Lower lobe of right lung (tissue), 2 donors: ENCODE measurements at regions not wholly inside any gene's neighbourhood (a gene's known extent, or its start where the extent isn't known, plus 50 kb on each side); places are given as distances from the start of the nearest gene placed in this dataset.

ENCODE experiments used
- ATAC-seq, 2 donors: fragments of 200-7000 bp; cut with Tn5 transposase; one replicate each; pipeline ENCODE4 v1.9.1; 2020 to 2022; ENCODE audit warnings: mild to moderate bottlenecking in 2 of 2, moderate library complexity in 2 of 2
- DNase-seq: peaks from one replicate; pipeline ENCODE4 v3.0.0-alpha.2; 2020
- H3K27ac ChIP-seq: fragments of 200-600 bp; one replicate; pipeline ENCODE4 v1.8.0; 2022
- H3K27me3 ChIP-seq: fragments of 200-600 bp; one replicate; pipeline ENCODE4 v1.8.0; 2022; ENCODE audit warnings: low read depth
- H3K36me3 ChIP-seq: fragments of 200-600 bp; one replicate; pipeline ENCODE4 v1.8.0; 2022; ENCODE audit warnings: mild to moderate bottlenecking
- H3K4me1 ChIP-seq: fragments of 200-600 bp; one replicate; pipeline ENCODE4 v1.8.0; 2022
- H3K4me3 ChIP-seq: fragments of 200-600 bp; one replicate; pipeline ENCODE4 v1.8.0; 2022; ENCODE audit warnings: mild to moderate bottlenecking
- H3K9me3 ChIP-seq: fragments of 200-600 bp; one replicate; pipeline ENCODE4 v1.8.0; 2022
- CTCF ChIP-seq: fragments of 200-600 bp; IDR thresholded peaks from one replicate; pipeline ENCODE4 v1.8.0; 2022; ENCODE audit warnings: antibody characterized with exemption, mild to moderate bottlenecking
- intact Hi-C: fragments of 100-400 bp; cut with DNase I; formaldehyde crosslinking; loops from one replicate; pipeline ENCODE4 v1.11.0; 2022
- donor health status: DM: no; HTN: yes; CAD: no; lungs with severe emphysema.

GRCh38 chr7:24505968-24506367 is 67.3 kb upstream of the PALS2 start:
- H3K4me3 ChIP-seq = no peak overlapping the region
- no peaks in the 10 kb centered on the region for H3K9me3 ChIP-seq
- intact Hi-C loops = no loop called here
- no peak for TF ChIP-seq CTCF
- H3K4me1 ChIP-seq = no peaks in the 10 kb centered on the region
- H3K36me3 ChIP-seq = no peaks in the 10 kb centered on the region
- no peaks in the 10 kb centered on the region for H3K27me3 ChIP-seq
- DNase-seq (no peak), ATAC-seq (no peak)
- no peak overlapping the region for H3K27ac ChIP-seq

- no peak for ATAC-seq
- no peak for TF ChIP-seq CTCF
- Histone ChIP-seq H3K27me3 (no peaks in the 10 kb centered on the region), H3K4me3 (no peak overlapping the region), H3K4me1 (no peaks in the 10 kb centered on the region), H3K9me3 (no peaks in the 10 kb centered on the region), H3K27ac (no peak overlapping the region), H3K36me3 (no peaks in the 10 kb centered on the region)
- intact Hi-C loops = no loop called here
- DNase-seq = no peak
These were observed 64.9 kb upstream of the PALS2 start for GRCh38 chr7:24508316-24508715.

GRCh38 chr7:24510759-24511158 is 62.5 kb upstream of the PALS2 start:
- no peak overlapping the region for H3K27ac ChIP-seq
- ATAC-seq = no peak
- no peak for TF ChIP-seq CTCF
- intact Hi-C loops = no loop called here
- H3K9me3 ChIP-seq = no peaks in the 10 kb centered on the region
- no peaks in the 10 kb centered on the region for H3K36me3 ChIP-seq
- DNase-seq = no peak
- no peaks in the 10 kb centered on the region for H3K27me3 ChIP-seq
- no peaks in the 10 kb centered on the region for H3K4me1 ChIP-seq
- H3K4me3 ChIP-seq = no peak overlapping the region

GRCh38 chr7:24517166-24517565 is 56.1 kb upstream of the PALS2 start:
- no peak for TF ChIP-seq CTCF
- no peaks in the 10 kb centered on the region for H3K9me3 ChIP-seq
- no peaks in the 10 kb centered on the region for H3K27me3 ChIP-seq
- H3K4me1 ChIP-seq = no peaks in the 10 kb centered on the region
- no peak for DNase-seq
- intact Hi-C loops = no loop called here
- H3K27ac ChIP-seq = no peak overlapping the region
- H3K4me3 ChIP-seq = no peak overlapping the region
- no peak for ATAC-seq
- no peaks in the 10 kb centered on the region for H3K36me3 ChIP-seq

- no peak overlapping the region for H3K4me3 ChIP-seq
- no peaks in the 10 kb centered on the region for H3K27me3 ChIP-seq
- no peaks in the 10 kb centered on the region for H3K9me3 ChIP-seq
- no peak for ATAC-seq
- intact Hi-C loops = no loop called here
- no peaks in the 10 kb centered on the region for H3K4me1 ChIP-seq
- no peaks in the 10 kb centered on the region for H3K36me3 ChIP-seq
- DNase-seq = no peak
- TF ChIP-seq CTCF = no peak
- H3K27ac ChIP-seq = no peak overlapping the region
These were observed 51.2 kb upstream of the PALS2 start for GRCh38 chr7:24521917-24522623.
